IPS DF 6.9 (cell line): ENCODE measurements at regions not wholly inside any gene's neighbourhood (a gene's known extent, or its start where the extent isn't known, plus 50 kb on each side); places are given as distances from the start of the nearest gene placed in this dataset.

Experiments
- DNase-seq: peaks from one replicate; pipeline ENCODE4 v3.0.0-alpha.2; 2013; ENCODE audit warnings: low read depth, low spot score
- H3K27ac ChIP-seq: one replicate; pipeline ENCODE4 v1.5.1; 2013; ENCODE audit warnings: low read length, control low read depth
- H3K27me3 ChIP-seq: 2 replicates; pipeline ENCODE4 v1.6.1; 2013; ENCODE audit warnings: mild to moderate bottlenecking, low read length; ENCODE audit not compliant: control insufficient read depth, insufficient read depth
- H3K36me3 ChIP-seq: 2 replicates; pipeline ENCODE4 v1.6.1; 2013; ENCODE audit warnings: low read length; ENCODE audit not compliant: control insufficient read depth, insufficient read depth
- H3K4me1 ChIP-seq: 2 replicates; pipeline ENCODE4 v1.6.1; 2013; ENCODE audit warnings: low read length; ENCODE audit not compliant: control insufficient read depth, insufficient read depth
- H3K4me3 ChIP-seq: 2 replicates; pipeline ENCODE4 v1.5.1; 2013; ENCODE audit warnings: mild to moderate bottlenecking, low read length
- H3K9me3 ChIP-seq: 2 replicates; pipeline ENCODE4 v1.6.1; 2013; ENCODE audit warnings: low read length, inconsistent platforms; ENCODE audit not compliant: control insufficient read depth, insufficient read depth
- WGBS: extraction: QIAGEN DNeasy Blood & Tissue Kit; methylation state at CpG from one replicate; pipeline ENCODE4 v1.1.7; 2013; ENCODE audit warnings: mixed read lengths, missing lambda C conversion rate; ENCODE audit not compliant: insufficient read length, insufficient coverage; 5-methylcytosine and 5-hydroxymethylcytosine counted together

GRCh38 chr2:53474914-53475313, 292.7 kb upstream of the CHAC2 start:
- no peak for DNase-seq
- no CpG with 5 or more reads among the region's 2 CpGs for WGBS
- Histone ChIP-seq H3K4me3 (no peak overlapping the region), H3K9me3 (no peaks in the 10 kb centered on the region), H3K4me1 (no peaks in the 10 kb centered on the region), H3K27ac (no peak overlapping the region), H3K27me3 (no peaks in the 10 kb centered on the region), H3K36me3 (no peaks in the 10 kb centered on the region)

- no peak overlapping the region for H3K4me3 ChIP-seq
- no peak for DNase-seq
- no CpG with 5 or more reads among the region's 3 CpGs for WGBS
- H3K9me3 ChIP-seq, result no peaks in the 10 kb centered on the region
- no peaks in the 10 kb centered on the region for H3K4me1 ChIP-seq
- H3K27ac ChIP-seq, result no peak overlapping the region
- no peaks in the 10 kb centered on the region for H3K27me3 ChIP-seq
- H3K36me3 ChIP-seq, result no peaks in the 10 kb centered on the region
Observed at GRCh38 chr2:53473775-53474311, 293.8 kb upstream of the CHAC2 start.

GRCh38 chr2:53473236-53473635, 294.4 kb upstream of the CHAC2 start:
- no peak overlapping the region for H3K27ac ChIP-seq
- H3K4me1 ChIP-seq, result no peaks in the 10 kb centered on the region
- DNase-seq, result no peak
- no peaks in the 10 kb centered on the region for H3K9me3 ChIP-seq
- H3K27me3 ChIP-seq, result no peaks in the 10 kb centered on the region
- WGBS, result no CpG with 5 or more reads among the region's 4 CpGs
- no peaks in the 10 kb centered on the region for H3K36me3 ChIP-seq
- H3K4me3 ChIP-seq, result no peak overlapping the region

DNA sequence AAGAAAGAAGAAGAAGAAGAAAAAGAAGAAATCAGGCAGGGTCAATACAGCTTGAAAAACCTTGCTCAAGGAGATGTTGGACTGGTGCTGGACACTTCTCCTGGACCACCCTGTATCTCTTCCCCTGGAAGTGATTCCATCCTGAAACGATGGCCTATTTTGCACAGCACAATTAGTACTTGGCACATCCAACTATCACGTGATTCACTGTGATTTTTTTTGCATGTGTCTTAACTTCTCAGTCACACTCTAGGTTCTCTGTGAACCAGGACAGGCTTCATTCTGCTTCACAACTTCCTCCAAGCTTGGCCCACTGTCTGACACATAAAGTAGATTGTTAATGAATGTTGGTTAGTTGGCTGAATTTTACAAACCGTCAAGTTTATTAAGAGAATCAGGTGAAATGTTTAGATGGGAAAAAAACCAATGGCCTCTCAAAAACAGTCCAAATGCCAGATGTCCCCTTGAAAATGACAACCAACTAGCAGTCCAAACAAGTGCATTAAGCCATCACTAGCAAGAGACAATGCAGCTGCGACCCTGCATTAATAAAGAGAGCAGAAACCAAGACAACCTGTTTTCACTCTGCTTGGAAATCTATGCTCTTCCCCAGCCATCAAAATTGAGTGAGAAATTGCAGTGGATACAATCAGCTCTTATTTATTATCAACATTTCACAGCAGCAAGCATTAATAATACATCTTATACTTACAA, 300.0 kb upstream of the CHAC2 start:
- Histone ChIP-seq H3K27me3 (no peaks in the 10 kb centered on the region), H3K4me1 (no peaks in the 10 kb centered on the region), H3K36me3 (no peaks in the 10 kb centered on the region), H3K9me3 (no peaks in the 10 kb centered on the region), H3K27ac (no peak overlapping the region), H3K4me3 (no peak overlapping the region)
- no peak for DNase-seq
- 100% methylated on average over 1 of the region's 4 CpGs for WGBS

- no CpG with 5 or more reads among the region's 3 CpGs for WGBS
- H3K27me3 ChIP-seq, result no peaks in the 10 kb centered on the region
- no peak overlapping the region for H3K27ac ChIP-seq
- H3K9me3 ChIP-seq, result no peaks in the 10 kb centered on the region
- no peaks in the 10 kb centered on the region for H3K36me3 ChIP-seq
- no peak overlapping the region for H3K4me3 ChIP-seq
- H3K4me1 ChIP-seq, result no peaks in the 10 kb centered on the region
- DNase-seq, result no peak
Observed at GRCh38 chr2:53463806-53464726, 303.5 kb upstream of the CHAC2 start.

GRCh38 chr2:53460937-53461336, 306.7 kb upstream of the CHAC2 start:
- Histone ChIP-seq H3K27ac (no peak overlapping the region), H3K36me3 (no peaks in the 10 kb centered on the region), H3K4me1 (no peaks in the 10 kb centered on the region), H3K27me3 (no peaks in the 10 kb centered on the region), H3K9me3 (no peaks in the 10 kb centered on the region), H3K4me3 (no peak overlapping the region)
- no peak for DNase-seq
- WGBS, result no CpG with 5 or more reads among the region's 6 CpGs

DNA sequence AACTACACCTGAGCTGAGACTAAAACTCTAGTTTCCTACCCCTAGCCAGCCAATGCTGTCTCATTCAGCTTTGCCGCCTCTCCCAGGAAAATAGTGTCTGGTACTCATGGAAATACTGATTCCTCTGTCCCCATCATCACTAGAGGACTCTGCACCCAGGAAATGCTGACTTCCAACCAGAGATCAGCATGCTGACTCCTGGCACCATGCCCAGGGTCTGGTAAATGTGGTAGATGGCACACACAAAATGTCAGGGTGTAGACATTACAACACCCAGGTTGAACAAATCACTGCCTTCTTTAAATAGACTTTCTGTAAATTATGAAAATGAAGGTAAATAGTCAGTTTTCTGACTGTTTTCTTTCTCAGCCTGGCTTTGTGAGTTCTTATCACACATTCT, 307.3 kb upstream of the CHAC2 start:
- Histone ChIP-seq H3K27ac (no peak overlapping the region), H3K4me3 (no peak overlapping the region), H3K36me3 (no peaks in the 10 kb centered on the region), H3K4me1 (no peaks in the 10 kb centered on the region), H3K27me3 (no peaks in the 10 kb centered on the region), H3K9me3 (no peaks in the 10 kb centered on the region)
- no CpG with 5 or more reads among the region's 1 CpG for WGBS
- DNase-seq, result no peak

DNA sequence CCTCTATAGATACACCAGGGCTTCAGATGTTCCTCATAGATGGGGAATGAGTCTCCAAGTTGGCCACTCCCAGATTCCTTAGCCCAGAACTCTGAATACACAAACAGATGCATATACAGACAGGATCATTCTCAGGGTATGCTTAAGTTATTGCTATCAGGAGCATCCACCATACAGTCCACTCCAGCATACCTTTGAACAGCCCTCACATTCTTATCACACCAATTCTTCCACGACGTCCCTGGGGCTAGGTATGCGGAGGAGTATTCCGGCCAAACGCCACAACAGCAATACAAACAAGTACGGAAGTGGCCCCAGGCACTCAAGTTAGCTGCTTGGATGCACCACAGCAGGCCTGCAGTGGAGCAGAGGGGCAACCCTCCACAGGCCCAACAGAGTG, 312.5 kb upstream of the CHAC2 start:
- WGBS, result no CpG with 5 or more reads among the region's 6 CpGs
- no peaks in the 10 kb centered on the region for H3K9me3 ChIP-seq
- H3K27me3 ChIP-seq, result no peaks in the 10 kb centered on the region
- no peak overlapping the region for H3K4me3 ChIP-seq
- no peak for DNase-seq
- H3K4me1 ChIP-seq, result 0 out of 2 replicates have a peak, but pooled peaks cover 4% of the 10 kb centered on the region
- H3K27ac ChIP-seq, result no peak overlapping the region
- H3K36me3 ChIP-seq, result no peaks in the 10 kb centered on the region

GRCh38 chr2:53452957-53453748, 314.5 kb upstream of the CHAC2 start:
- 0 out of 2 replicates have a peak, but pooled peaks cover 4% of the 10 kb centered on the region for H3K4me1 ChIP-seq
- H3K27ac ChIP-seq, result no peak overlapping the region
- DNase-seq, result no peak
- H3K36me3 ChIP-seq, result no peaks in the 10 kb centered on the region
- H3K27me3 ChIP-seq, result no peaks in the 10 kb centered on the region
- no CpG with 5 or more reads among the region's 8 CpGs for WGBS
- H3K9me3 ChIP-seq, result no peaks in the 10 kb centered on the region
- no peak overlapping the region for H3K4me3 ChIP-seq

DNA sequence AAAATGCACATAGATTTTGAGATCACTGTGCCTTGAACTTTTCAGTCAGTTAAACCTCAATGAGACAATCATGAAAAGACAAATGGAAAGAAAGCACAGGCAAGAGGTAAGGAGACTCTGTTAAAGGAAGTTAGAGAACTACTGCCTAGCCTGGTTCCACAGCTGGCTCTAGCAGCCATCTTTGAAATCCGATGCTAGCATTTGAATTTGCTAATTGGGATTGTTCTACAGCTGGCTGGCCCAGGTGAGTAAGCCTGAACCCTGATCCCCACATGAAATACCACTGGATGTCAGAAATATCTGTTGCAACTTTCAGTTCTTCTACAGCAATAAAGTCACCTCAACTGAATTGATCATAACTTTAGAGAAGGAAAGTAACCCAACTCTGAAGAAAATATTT, 315.2 kb upstream of the CHAC2 start:
- no peaks in the 10 kb centered on the region for H3K27me3 ChIP-seq
- no peaks in the 10 kb centered on the region for H3K36me3 ChIP-seq
- H3K4me1 ChIP-seq, result 0 out of 2 replicates have a peak, but pooled peaks cover 4% of the 10 kb centered on the region
- DNase-seq, result no peak
- H3K4me3 ChIP-seq, result no peak overlapping the region
- no peaks in the 10 kb centered on the region for H3K9me3 ChIP-seq
- no CpG with 5 or more reads among the region's 1 CpG for WGBS
- no peak overlapping the region for H3K27ac ChIP-seq
